Omental fat pad (tissue), 3 donors: ENCODE measurements at regions not wholly inside any gene's neighbourhood (a gene's known extent, or its start where the extent isn't known, plus 50 kb on each side); places are given as distances from the start of the nearest gene placed in this dataset.
A peak's percentile ranks its signal among the peaks of the same experiment; 100 is the strongest.

ENCODE experiments used
- ATAC-seq: fragments of 150-250 bp; one replicate; pipeline ENCODE4 v1.9.1; 2016; ENCODE audit warnings: mild to moderate bottlenecking, moderate library complexity; ENCODE audit not compliant: low FRiP score
- DNase-seq: peaks from one replicate; pipeline ENCODE4 v3.0.0-alpha.2; 2019; ENCODE audit warnings: low spot score
- CTCF ChIP-seq, 3 donors: fragments of 450-650 bp; IDR thresholded peaks; one replicate each; pipeline ENCODE4 v1.5.1; 2016 to 2017; ENCODE audit warnings: antibody characterized with exemption in 3 of 3, mild to moderate bottlenecking in 3 of 3, moderate library complexity in 2 of 3

GRCh38 chr3:113157408-113158030 is 53.8 kb upstream of the BOC start:
- DNase-seq = no peak
- no peak for TF ChIP-seq CTCF (IDR thresholded peaks at IDR 0.05)
- ATAC-seq = peak; percentile 49

DNA sequence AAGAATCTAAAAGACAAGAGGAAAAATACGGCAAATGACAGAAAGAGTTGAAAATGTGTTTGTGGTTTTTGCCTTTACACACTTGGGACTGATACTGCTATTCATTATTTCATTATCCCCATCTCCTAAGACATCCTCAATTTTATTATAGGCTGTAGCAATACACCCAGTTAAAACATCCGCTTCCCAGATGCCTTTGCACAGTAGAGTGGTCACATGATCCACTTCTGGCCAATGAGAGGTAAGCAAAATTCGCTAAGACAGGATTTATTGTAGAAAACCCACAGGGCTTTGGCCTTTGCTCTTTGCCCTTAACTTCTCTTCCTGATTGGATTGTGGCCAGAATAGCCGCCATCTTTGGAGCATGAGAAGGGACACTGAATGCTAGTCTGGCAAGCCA is 53.2 kb upstream of the BOC start:
- ATAC-seq (no peak), DNase-seq (no peak)
- no peak for TF ChIP-seq CTCF (IDR thresholded peaks at IDR 0.05)
